ENCODE measurements at regions not wholly inside any gene's neighbourhood (a gene's known extent, or its start where the extent isn't known, plus 50 kb on each side); places are given as distances from the start of the nearest gene placed in this dataset.

DNA sequence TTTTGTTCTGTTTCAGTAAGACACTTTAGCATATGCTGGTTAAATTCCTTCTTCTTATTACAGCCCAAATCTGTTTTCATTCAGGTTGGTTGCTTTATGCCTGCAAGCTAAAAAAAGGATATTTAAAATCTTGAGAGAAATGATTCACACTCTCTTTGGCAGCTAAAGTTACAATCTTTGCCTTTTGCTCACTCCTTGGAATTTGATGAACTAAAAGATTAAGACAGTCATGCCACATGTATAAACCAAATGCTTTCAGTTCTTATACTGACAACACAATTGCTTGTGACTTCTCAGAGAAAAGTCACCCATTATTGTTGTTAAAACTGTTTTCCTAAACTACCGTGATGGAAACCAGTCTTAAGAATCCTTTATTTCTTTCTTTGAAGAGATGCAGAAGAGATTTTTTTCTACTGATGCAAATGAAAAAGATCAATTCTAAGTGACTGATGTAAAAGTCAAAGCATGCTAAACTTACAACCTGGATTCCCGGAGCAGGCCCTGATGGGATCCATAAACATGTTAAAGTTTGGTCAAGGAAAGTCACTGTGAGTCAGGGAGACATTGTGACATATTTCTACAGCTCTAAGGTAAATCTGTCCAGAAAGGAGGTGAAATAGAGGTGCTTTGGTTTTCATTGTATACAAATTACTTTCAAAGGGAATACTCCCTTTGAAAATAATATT is 144.2 kb upstream of the CDH10 start:
- no peak overlapping the region for H3K4me3 ChIP-seq (ENCODE audit: low read depth, low read length)
- no peak for TF ChIP-seq CTCF (IDR thresholded peaks at IDR 0.05; ENCODE audit: control insufficient read depth, extremely low read depth, insufficient read depth)
- DNase-seq (ENCODE audit: low read depth): no peak

GRCh38 chr5:24786108-24786507 is 141.3 kb upstream of the CDH10 start:
- no peak overlapping the region for H3K4me3 ChIP-seq (ENCODE audit: low read depth, low read length)
- TF ChIP-seq CTCF (IDR thresholded peaks at IDR 0.05; ENCODE audit: control insufficient read depth, extremely low read depth, insufficient read depth): no peak
- no peak for DNase-seq (ENCODE audit: low read depth)

DNA sequence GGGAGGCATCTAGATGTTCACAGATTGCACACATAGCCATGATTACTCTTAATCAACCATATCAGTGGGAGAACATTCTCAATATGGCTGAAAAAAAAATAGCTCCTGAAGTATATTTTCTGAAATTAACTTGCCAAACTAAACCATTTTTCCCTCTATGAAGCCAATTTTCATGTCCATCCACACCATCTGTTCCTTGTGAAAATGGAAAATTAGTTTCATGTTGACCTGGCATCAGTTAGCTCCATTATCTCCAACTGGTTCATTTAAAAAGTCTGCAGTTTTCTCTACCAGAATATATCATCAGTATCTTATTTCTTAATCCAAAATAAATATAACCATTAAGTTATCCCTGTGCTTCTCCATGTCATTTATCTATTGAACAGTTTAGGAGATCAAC is 138.8 kb upstream of the CDH10 start:
- TF ChIP-seq CTCF (IDR thresholded peaks at IDR 0.05; ENCODE audit: control insufficient read depth, extremely low read depth, insufficient read depth): no peak
- DNase-seq (ENCODE audit: low read depth): no peak
- no peak overlapping the region for H3K4me3 ChIP-seq (ENCODE audit: low read depth, low read length)

- TF ChIP-seq CTCF (IDR thresholded peaks at IDR 0.05; ENCODE audit: control insufficient read depth, extremely low read depth, insufficient read depth): no peak
- no peak overlapping the region for H3K4me3 ChIP-seq (ENCODE audit: low read depth, low read length)
- no peak for DNase-seq (ENCODE audit: low read depth)
These were observed 132.6 kb upstream of the CDH10 start for GRCh38 chr5:24777392-24777791.

- no peak for TF ChIP-seq CTCF (IDR thresholded peaks at IDR 0.05; ENCODE audit: control insufficient read depth, extremely low read depth, insufficient read depth)
- no peak overlapping the region for H3K4me3 ChIP-seq (ENCODE audit: low read depth, low read length)
- no peak for DNase-seq (ENCODE audit: low read depth)
These were observed 128.5 kb upstream of the CDH10 start for GRCh38 chr5:24773261-24773660.

- H3K4me3 ChIP-seq (ENCODE audit: low read depth, low read length): no peak overlapping the region
- TF ChIP-seq CTCF (IDR thresholded peaks at IDR 0.05; ENCODE audit: control insufficient read depth, extremely low read depth, insufficient read depth): no peak
- no peak for DNase-seq (ENCODE audit: low read depth)
These were observed 122.3 kb upstream of the CDH10 start for GRCh38 chr5:24767086-24767485.

DNA sequence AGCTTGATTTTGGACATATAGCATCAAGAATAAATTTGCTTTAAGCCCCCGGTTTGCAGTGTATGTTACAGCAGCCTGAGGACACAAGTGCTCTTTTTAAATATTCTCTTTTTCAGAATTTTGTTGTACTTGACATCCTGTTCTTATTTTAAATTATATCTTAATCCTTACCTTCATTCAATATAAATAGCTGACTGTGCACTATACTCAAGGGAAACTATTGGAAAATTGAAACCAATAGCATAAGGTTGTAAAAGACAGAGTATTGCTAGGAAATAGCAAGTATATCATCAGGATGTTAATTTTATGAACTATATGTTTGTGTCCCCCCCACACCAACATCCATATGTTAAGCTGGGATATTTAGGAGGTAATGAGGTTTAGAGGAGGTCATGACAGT is 120.4 kb upstream of the CDH10 start:
- no peak overlapping the region for H3K4me3 ChIP-seq (ENCODE audit: low read depth, low read length)
- TF ChIP-seq CTCF (IDR thresholded peaks at IDR 0.05; ENCODE audit: control insufficient read depth, extremely low read depth, insufficient read depth): no peak
- DNase-seq (ENCODE audit: low read depth): no peak

Data from LNCaP clone FGC (cell line).